Upper lobe of left lung (tissue), 4 donors: ENCODE measurements at regions not wholly inside any gene's neighbourhood (a gene's known extent, or its start where the extent isn't known, plus 50 kb on each side); places are given as distances from the start of the nearest gene placed in this dataset.

ENCODE experiments used
- POLR2A ChIP-seq, 4 donors: fragments of 450-650 bp; IDR thresholded peaks; one replicate each; pipeline ENCODE4 v1.5.1; 2016 to 2017; ENCODE audit warnings: antibody characterized with exemption in 4 of 4, mild to moderate bottlenecking in 2 of 4
- POLR2AphosphoS5 ChIP-seq, 2 donors: sonication (generic); formaldehyde crosslinking; IDR thresholded peaks; one replicate each; pipeline ENCODE4 v1.5.1; 2017; ENCODE audit warnings: antibody characterized with exemption in 2 of 2
- TF ChIP-seq, protein P1 (sequence below), 6 experiments: fragments of 450-650 bp in 4 of 6; fragments of 200-600 bp in 2 of 6; sonication (generic) in 2 of 6; IDR thresholded peaks; one replicate each; pipeline ENCODE4 v1.5.1; 2016 to 2019; ENCODE audit warnings: antibody characterized with exemption in 6 of 6

DNA sequence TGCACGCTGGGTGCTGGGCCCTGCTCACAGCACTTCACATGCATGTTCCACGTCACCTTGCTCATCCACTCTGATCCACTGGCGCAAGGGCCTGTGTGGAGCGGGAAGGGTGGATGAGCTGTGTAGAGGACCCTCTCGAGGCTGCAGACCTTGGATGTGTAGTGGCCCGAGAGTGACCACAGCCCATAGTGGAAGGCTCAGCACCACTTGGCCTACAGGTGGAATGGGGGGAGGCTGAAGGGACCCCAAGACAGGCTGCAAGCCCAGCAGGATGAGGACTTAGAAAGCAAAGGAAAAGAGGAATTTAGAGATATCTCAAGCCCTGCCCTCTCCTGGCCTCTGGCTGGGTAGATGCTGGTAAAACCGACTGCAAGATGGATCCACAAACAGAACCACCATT lies 175.9 kb upstream of the COPS8 start:
- no peak for TF ChIP-seq POLR2A (IDR thresholded peaks at IDR 0.05)
- TF ChIP-seq, protein P1, sequence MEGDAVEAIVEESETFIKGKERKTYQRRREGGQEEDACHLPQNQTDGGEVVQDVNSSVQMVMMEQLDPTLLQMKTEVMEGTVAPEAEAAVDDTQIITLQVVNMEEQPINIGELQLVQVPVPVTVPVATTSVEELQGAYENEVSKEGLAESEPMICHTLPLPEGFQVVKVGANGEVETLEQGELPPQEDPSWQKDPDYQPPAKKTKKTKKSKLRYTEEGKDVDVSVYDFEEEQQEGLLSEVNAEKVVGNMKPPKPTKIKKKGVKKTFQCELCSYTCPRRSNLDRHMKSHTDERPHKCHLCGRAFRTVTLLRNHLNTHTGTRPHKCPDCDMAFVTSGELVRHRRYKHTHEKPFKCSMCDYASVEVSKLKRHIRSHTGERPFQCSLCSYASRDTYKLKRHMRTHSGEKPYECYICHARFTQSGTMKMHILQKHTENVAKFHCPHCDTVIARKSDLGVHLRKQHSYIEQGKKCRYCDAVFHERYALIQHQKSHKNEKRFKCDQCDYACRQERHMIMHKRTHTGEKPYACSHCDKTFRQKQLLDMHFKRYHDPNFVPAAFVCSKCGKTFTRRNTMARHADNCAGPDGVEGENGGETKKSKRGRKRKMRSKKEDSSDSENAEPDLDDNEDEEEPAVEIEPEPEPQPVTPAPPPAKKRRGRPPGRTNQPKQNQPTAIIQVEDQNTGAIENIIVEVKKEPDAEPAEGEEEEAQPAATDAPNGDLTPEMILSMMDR (IDR thresholded peaks at IDR 0.05): no peak
- no peak for TF ChIP-seq POLR2AphosphoS5 (IDR thresholded peaks at IDR 0.05)
